Stomach (tissue), 8 donors: ENCODE measurements at regions not wholly inside any gene's neighbourhood (a gene's known extent, or its start where the extent isn't known, plus 50 kb on each side); places are given as distances from the start of the nearest gene placed in this dataset.

Experiments
- DNase-seq, 2 donors: peaks; one replicate each; pipeline versions ENCODE4 v3.0.0 to v3.0.0-alpha.2; 2013 to 2019
- H3K27ac ChIP-seq, 5 donors: fragments of 200-600 bp in 4 of 5; sonication (generic) in 4 of 5; one replicate each; pipeline ENCODE4 v1.5.1; 2013 to 2019; ENCODE audit warnings: mild to moderate bottlenecking in 1 of 5, moderate library complexity in 1 of 5
- H3K27me3 ChIP-seq, 3 donors: fragments of 200-600 bp; sonication (generic); one replicate each; pipeline ENCODE4 v1.5.1; 2017 to 2019; ENCODE audit warnings: mixed run types in 1 of 3
- H3K36me3 ChIP-seq, 4 donors: fragments of 200-600 bp; sonication (generic); 1 replicate in 3 of 4; 2 replicates in 1 of 4; pipeline ENCODE4 v1.5.1; 2016 to 2019
- H3K4me1 ChIP-seq, 4 donors: fragments of 200-600 bp; sonication (generic); one replicate each; pipeline ENCODE4 v1.5.1; 2016 to 2019
- H3K4me3 ChIP-seq, 4 donors: fragments of 200-600 bp; sonication (generic) in 3 of 4; one replicate each; pipeline ENCODE4 v1.5.1; 2016 to 2019; ENCODE audit warnings: mild to moderate bottlenecking in 1 of 4
- H3K9me3 ChIP-seq, 4 donors: fragments of 200-600 bp; sonication (generic); one replicate each; pipeline ENCODE4 v1.5.1; 2016 to 2019
- EP300 ChIP-seq: sonication (generic); formaldehyde crosslinking; IDR thresholded peaks from one replicate; pipeline ENCODE4 v1.6.1; 2017; ENCODE audit warnings: antibody characterized with exemption
- POLR2A ChIP-seq, 4 donors: fragments of 450-650 bp; IDR thresholded peaks; one replicate each; pipeline ENCODE4 v1.6.1; 2016; ENCODE audit warnings: antibody characterized with exemption in 4 of 4, control low read depth in 2 of 4, mild to moderate bottlenecking in 1 of 4, moderate library complexity in 1 of 4
- POLR2AphosphoS5 ChIP-seq, 3 donors: sonication (generic); formaldehyde crosslinking; IDR thresholded peaks; one replicate each; pipeline ENCODE4 v1.6.1; 2016; ENCODE audit warnings: antibody characterized with exemption in 3 of 3
- WGBS, 5 donors: extraction: QIAGEN DNeasy Blood & Tissue Kit in 3 of 5; methylation state at CpG; one replicate each; pipeline versions ENCODE4 v1.1.5 to v1.1.7; 2013 to 2018; 5-methylcytosine and 5-hydroxymethylcytosine counted together
- intact Hi-C: fragments of 100-400 bp; cut with DNase I; formaldehyde crosslinking; loops from one replicate; pipeline ENCODE4 v1.15.1; 2023; ENCODE audit warnings: low total_unique reads
- TF ChIP-seq, protein P1 (sequence below), 7 experiments: fragments of 450-650 bp in 4 of 7; fragments of 200-600 bp in 3 of 7; sonication (generic) in 3 of 7; IDR thresholded peaks; one replicate each; pipeline ENCODE4 v1.5.1; 2016 to 2019; ENCODE audit warnings: antibody characterized with exemption in 7 of 7, control low read depth in 2 of 7, mild to moderate bottlenecking in 1 of 7
- donor health status: healthy with polysubstance abuse.
- donor health status: Bipolar disorder and iron deficiency.
- donor health status: healthy.

DNA sequence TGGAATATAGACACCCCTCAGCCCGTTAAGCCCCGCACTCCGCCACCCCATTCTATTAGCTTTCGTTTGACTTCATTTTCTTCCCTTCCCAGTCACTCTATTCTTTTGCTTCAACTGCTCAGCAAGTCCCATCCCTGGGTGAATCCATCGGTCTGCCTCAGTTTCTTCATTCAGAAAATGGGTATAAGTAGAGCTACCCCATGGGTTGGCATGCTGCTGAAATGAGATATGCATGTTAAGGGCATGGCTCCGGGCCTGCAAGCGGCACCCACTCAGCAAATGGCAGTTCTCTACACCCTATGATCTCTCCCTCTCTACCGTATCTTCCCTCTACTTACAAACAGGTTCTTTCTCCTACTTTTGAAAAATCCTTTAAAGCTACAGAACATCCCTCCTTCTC lies 87.8 kb upstream of the IRF2BP2 start:
- TF ChIP-seq EP300 = no peak
- no peak for TF ChIP-seq POLR2A (IDR thresholded peaks at IDR 0.05)
- Histone ChIP-seq H3K36me3 (no peaks in the 10 kb centered on the region), H3K27me3 (no peaks in the 10 kb centered on the region), H3K9me3 (no peaks in the 10 kb centered on the region), H3K4me1 (peaks cover 7 to 16% (median 12%) of the 10 kb centered on the region in 4 donors), H3K4me3 (no peak overlapping the region), H3K27ac (no peak overlapping the region)
- intact Hi-C loops = no loop called here
- 91 to 97% (median 94%) methylated on average over 8 of the region's 8 CpGs for WGBS, 5 donors
- DNase-seq = no peak

DNA sequence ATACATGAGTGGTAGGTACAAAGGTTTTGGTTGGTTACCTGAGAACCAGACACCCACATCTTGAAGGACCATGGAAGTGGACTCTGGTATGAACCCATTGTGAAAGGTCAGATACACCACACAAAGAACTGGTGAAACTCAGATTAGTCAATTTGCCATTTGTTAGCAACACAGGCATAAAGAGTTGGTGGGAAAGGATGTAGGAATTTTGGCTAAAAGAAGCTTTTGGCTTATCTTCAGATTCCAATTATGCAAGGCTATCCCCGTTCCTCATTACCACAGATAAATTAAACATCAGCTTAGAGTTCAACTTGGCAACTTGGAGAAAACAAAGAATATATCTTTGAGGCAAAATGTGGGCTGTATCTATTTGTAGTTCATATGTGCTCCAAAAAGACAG lies 87.0 kb upstream of the IRF2BP2 start:
- no peaks in the 10 kb centered on the region for H3K36me3 ChIP-seq
- H3K27ac ChIP-seq = no peak overlapping the region
- peaks cover 7 to 16% (median 12%) of the 10 kb centered on the region in 4 donors for H3K4me1 ChIP-seq
- WGBS, 5 donors = 52 to 77% (median 69%) methylated on average over 1 of the region's 1 CpG
- no peaks in the 10 kb centered on the region for H3K9me3 ChIP-seq
- no peaks in the 10 kb centered on the region for H3K27me3 ChIP-seq
- DNase-seq = peak in 1 of 2 donors; percentile 25
- TF ChIP-seq, protein P1, sequence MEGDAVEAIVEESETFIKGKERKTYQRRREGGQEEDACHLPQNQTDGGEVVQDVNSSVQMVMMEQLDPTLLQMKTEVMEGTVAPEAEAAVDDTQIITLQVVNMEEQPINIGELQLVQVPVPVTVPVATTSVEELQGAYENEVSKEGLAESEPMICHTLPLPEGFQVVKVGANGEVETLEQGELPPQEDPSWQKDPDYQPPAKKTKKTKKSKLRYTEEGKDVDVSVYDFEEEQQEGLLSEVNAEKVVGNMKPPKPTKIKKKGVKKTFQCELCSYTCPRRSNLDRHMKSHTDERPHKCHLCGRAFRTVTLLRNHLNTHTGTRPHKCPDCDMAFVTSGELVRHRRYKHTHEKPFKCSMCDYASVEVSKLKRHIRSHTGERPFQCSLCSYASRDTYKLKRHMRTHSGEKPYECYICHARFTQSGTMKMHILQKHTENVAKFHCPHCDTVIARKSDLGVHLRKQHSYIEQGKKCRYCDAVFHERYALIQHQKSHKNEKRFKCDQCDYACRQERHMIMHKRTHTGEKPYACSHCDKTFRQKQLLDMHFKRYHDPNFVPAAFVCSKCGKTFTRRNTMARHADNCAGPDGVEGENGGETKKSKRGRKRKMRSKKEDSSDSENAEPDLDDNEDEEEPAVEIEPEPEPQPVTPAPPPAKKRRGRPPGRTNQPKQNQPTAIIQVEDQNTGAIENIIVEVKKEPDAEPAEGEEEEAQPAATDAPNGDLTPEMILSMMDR (IDR thresholded peaks at IDR 0.05) = no peak
- no peak for TF ChIP-seq EP300
- TF ChIP-seq POLR2AphosphoS5 (IDR thresholded peaks at IDR 0.05) = no peak
- TF ChIP-seq POLR2A (IDR thresholded peaks at IDR 0.05) = no peak
- no peak overlapping the region for H3K4me3 ChIP-seq
- intact Hi-C loops = no loop called here

GRCh38 chr1:234696148-234696576 lies 86.2 kb upstream of the IRF2BP2 start:
- no peak for TF ChIP-seq EP300
- TF ChIP-seq POLR2A (IDR thresholded peaks at IDR 0.05) = no peak
- no peak for TF ChIP-seq POLR2AphosphoS5 (IDR thresholded peaks at IDR 0.05)
- TF ChIP-seq, protein P1 (IDR thresholded peaks at IDR 0.05) = no peak
- no peak for DNase-seq
- peaks cover 7 to 16% (median 12%) of the 10 kb centered on the region in 4 donors for H3K4me1 ChIP-seq
- H3K27ac ChIP-seq = no peak overlapping the region
- no peaks in the 10 kb centered on the region for H3K36me3 ChIP-seq
- H3K27me3 ChIP-seq = no peaks in the 10 kb centered on the region
- H3K9me3 ChIP-seq = no peaks in the 10 kb centered on the region
- 81 to 90% (median 83%) methylated on average over 11 of the region's 11 CpGs for WGBS, 5 donors
- intact Hi-C loops = no loop called here
- no peak overlapping the region for H3K4me3 ChIP-seq

DNA sequence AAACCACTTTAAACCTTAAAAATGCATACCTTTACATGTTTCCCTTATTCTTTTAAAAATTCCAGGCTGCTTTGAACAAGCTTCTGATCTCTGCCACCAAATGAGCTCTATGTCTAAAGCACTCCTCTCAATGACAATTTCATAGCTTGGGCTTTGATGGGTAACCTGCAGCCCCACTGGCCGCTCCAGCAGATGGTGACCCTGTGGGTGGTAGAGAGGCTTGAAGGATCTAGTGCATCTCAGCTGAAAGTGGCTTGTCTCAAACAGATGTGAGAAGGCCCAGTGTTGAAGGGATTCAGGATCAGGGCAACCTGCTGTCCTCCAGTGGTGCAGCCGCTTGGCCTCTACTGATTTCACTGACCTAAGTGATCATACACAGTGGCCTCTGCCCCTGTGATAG lies 84.7 kb upstream of the IRF2BP2 start:
- intact Hi-C loops = no loop called here
- TF ChIP-seq EP300 = no peak
- TF ChIP-seq POLR2AphosphoS5 (IDR thresholded peaks at IDR 0.05) = no peak
- TF ChIP-seq, protein P1 (IDR thresholded peaks at IDR 0.05) = no peak
- TF ChIP-seq POLR2A (IDR thresholded peaks at IDR 0.05) = no peak
- Histone ChIP-seq H3K27me3 (no peaks in the 10 kb centered on the region), H3K4me3 (no peak overlapping the region), H3K4me1 (peaks cover 0 to 4% (median 1%) of the 10 kb centered on the region in 4 donors), H3K27ac (no peak overlapping the region), H3K36me3 (no peaks in the 10 kb centered on the region), H3K9me3 (no peaks in the 10 kb centered on the region)
- 47 to 90% (median 78%) methylated on average over 2 of the region's 2 CpGs for WGBS, 5 donors
- DNase-seq = no peak

- H3K4me3 ChIP-seq = no peak overlapping the region
- no peaks in the 10 kb centered on the region for H3K4me1 ChIP-seq
- DNase-seq = no peak
- WGBS, 5 donors = 88 to 92% (median 90%) methylated on average over 4 of the region's 4 CpGs
- H3K27ac ChIP-seq = no peak overlapping the region
- intact Hi-C loops = no loop called here
- H3K27me3 ChIP-seq = no peaks in the 10 kb centered on the region
- no peaks in the 10 kb centered on the region for H3K9me3 ChIP-seq
- TF ChIP-seq POLR2A (IDR thresholded peaks at IDR 0.05) = no peak
- TF ChIP-seq, protein P1 (IDR thresholded peaks at IDR 0.05) = no peak
- TF ChIP-seq POLR2AphosphoS5 (IDR thresholded peaks at IDR 0.05) = no peak
- TF ChIP-seq EP300 = no peak
- no peaks in the 10 kb centered on the region for H3K36me3 ChIP-seq
Observed at GRCh38 chr1:234692966-234693580, 83.1 kb upstream of the IRF2BP2 start.
